Astrocyte (in vitro differentiated cells and primary cell): ENCODE measurements at regions not wholly inside any gene's neighbourhood (a gene's known extent, or its start where the extent isn't known, plus 50 kb on each side); places are given as distances from the start of the nearest gene placed in this dataset.
A peak's percentile ranks its signal among the peaks of the same experiment; 100 is the strongest.

ENCODE experiments used
- DNase-seq: peaks from one replicate; pipeline ENCODE4 v3.0.0-alpha.2; 2010; ENCODE audit warnings: low read depth
- FAIRE-seq: peaks from 2 replicates; lab custom pipeline; 2011; peaks lifted over from hg19 to GRCh38; lab: Jason Lieb, UNC
- H2AFZ ChIP-seq: 2 replicates; pipeline ENCODE4 v1.6.0; 2012; ENCODE audit warnings: low read depth, low read length, inconsistent platforms
- H3K27ac ChIP-seq: 2 replicates; pipeline ENCODE4 v1.5.1; 2011; ENCODE audit warnings: low read depth, low read length, inconsistent platforms
- H3K27me3 ChIP-seq: 2 replicates; pipeline ENCODE4 v1.6.0; 2011; ENCODE audit warnings: low read length, inconsistent platforms; ENCODE audit not compliant: insufficient read depth
- H3K36me3 ChIP-seq: 2 replicates; pipeline ENCODE4 v1.5.1; 2011; ENCODE audit warnings: low read length, inconsistent platforms; ENCODE audit not compliant: insufficient read depth
- H3K4me1 ChIP-seq: 2 replicates; pipeline ENCODE4 v1.5.1; 2011; ENCODE audit warnings: low read length, inconsistent platforms; ENCODE audit not compliant: insufficient read depth
- H3K4me2 ChIP-seq: 2 replicates; pipeline ENCODE4 v1.6.0; 2012; ENCODE audit warnings: low read length, inconsistent platforms
- H3K4me3 ChIP-seq: 2 replicates; pipeline ENCODE4 v1.5.1; 2011; ENCODE audit warnings: low read depth, mild to moderate bottlenecking, low read length, inconsistent platforms; ENCODE audit not compliant: insufficient read depth
- H3K79me2 ChIP-seq: 2 replicates; pipeline ENCODE4 v1.6.0; 2012; ENCODE audit warnings: mild to moderate bottlenecking, low read length, inconsistent platforms; ENCODE audit not compliant: insufficient read depth
- H3K9ac ChIP-seq: 2 replicates; pipeline ENCODE4 v1.6.0; 2012; ENCODE audit warnings: mild to moderate bottlenecking, low read length, inconsistent platforms
- H3K9me3 ChIP-seq: 2 replicates; pipeline ENCODE4 v1.5.1; 2012; ENCODE audit warnings: low read depth, mild to moderate bottlenecking, low read length, inconsistent platforms; ENCODE audit not compliant: insufficient read depth
- H4K20me1 ChIP-seq: 2 replicates; pipeline ENCODE4 v1.6.0; 2012; ENCODE audit warnings: low read length, inconsistent platforms; ENCODE audit not compliant: insufficient read depth
- H3K27ac Mint-ChIP-seq: one replicate; pipeline ENCODE4 v1.8.0; 2021; ENCODE audit warnings: mild to moderate bottlenecking, mixed read lengths; ENCODE audit not compliant: unreplicated experiment
- H3K27me3 Mint-ChIP-seq: one replicate; pipeline ENCODE4 v1.8.0; 2021; ENCODE audit warnings: low read depth, mixed read lengths; ENCODE audit not compliant: unreplicated experiment
- H3K36me3 Mint-ChIP-seq: one replicate; pipeline ENCODE4 v1.8.0; 2021; ENCODE audit warnings: low read depth, mixed read lengths; ENCODE audit not compliant: unreplicated experiment
- H3K4me1 Mint-ChIP-seq: one replicate; pipeline ENCODE4 v1.8.0; 2021; ENCODE audit warnings: low read depth, mixed read lengths; ENCODE audit not compliant: unreplicated experiment
- H3K4me3 Mint-ChIP-seq: one replicate; pipeline ENCODE4 v1.8.0; 2021; ENCODE audit warnings: mild to moderate bottlenecking, moderate library complexity, mixed read lengths; ENCODE audit not compliant: unreplicated experiment
- H3K9me3 Mint-ChIP-seq: one replicate; pipeline ENCODE4 v1.8.0; 2021; ENCODE audit warnings: mild to moderate bottlenecking, mixed read lengths; ENCODE audit not compliant: unreplicated experiment
- EZH2 ChIP-seq: IDR thresholded peaks from 2 replicates; pipeline ENCODE4 v1.6.1; 2012; ENCODE audit warnings: mild to moderate bottlenecking, low read length, inconsistent platforms; ENCODE audit not compliant: insufficient read depth
- TF ChIP-seq, protein P1 (sequence below): IDR thresholded peaks from 2 replicates; pipeline ENCODE4 v1.5.1; 2011; ENCODE audit warnings: low read depth, mild to moderate bottlenecking, inconsistent platforms, low read length, moderate library complexity; ENCODE audit not compliant: insufficient read depth

- peaks cover 43% of the 10 kb centered on the region for H3K4me1 ChIP-seq
- H3K4me2 ChIP-seq = peak overlapping the region; percentile 28
- no peaks in the 10 kb centered on the region for H3K9me3 ChIP-seq
- FAIRE-seq = no peak
- H3K9ac ChIP-seq = peak overlapping the region; percentile 43
- H3K4me3 Mint-ChIP-seq = no peak overlapping the region
- peaks cover 44% of the 10 kb centered on the region for H3K4me1 Mint-ChIP-seq
- DNase-seq = peak; percentile 46
- no peak for TF ChIP-seq EZH2
- TF ChIP-seq, protein P1, sequence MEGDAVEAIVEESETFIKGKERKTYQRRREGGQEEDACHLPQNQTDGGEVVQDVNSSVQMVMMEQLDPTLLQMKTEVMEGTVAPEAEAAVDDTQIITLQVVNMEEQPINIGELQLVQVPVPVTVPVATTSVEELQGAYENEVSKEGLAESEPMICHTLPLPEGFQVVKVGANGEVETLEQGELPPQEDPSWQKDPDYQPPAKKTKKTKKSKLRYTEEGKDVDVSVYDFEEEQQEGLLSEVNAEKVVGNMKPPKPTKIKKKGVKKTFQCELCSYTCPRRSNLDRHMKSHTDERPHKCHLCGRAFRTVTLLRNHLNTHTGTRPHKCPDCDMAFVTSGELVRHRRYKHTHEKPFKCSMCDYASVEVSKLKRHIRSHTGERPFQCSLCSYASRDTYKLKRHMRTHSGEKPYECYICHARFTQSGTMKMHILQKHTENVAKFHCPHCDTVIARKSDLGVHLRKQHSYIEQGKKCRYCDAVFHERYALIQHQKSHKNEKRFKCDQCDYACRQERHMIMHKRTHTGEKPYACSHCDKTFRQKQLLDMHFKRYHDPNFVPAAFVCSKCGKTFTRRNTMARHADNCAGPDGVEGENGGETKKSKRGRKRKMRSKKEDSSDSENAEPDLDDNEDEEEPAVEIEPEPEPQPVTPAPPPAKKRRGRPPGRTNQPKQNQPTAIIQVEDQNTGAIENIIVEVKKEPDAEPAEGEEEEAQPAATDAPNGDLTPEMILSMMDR = no peak
- H3K36me3 Mint-ChIP-seq = peaks cover 8% of the 10 kb centered on the region
- peak overlapping the region; percentile 57 for H3K27ac ChIP-seq
- H3K36me3 ChIP-seq = peaks cover 51% of the 10 kb centered on the region
- H3K4me3 ChIP-seq = no peak overlapping the region
- H4K20me1 ChIP-seq = peaks cover 13% of the 10 kb centered on the region
- H3K79me2 ChIP-seq = peaks cover 69% of the 10 kb centered on the region
- no peaks in the 10 kb centered on the region for H3K27me3 ChIP-seq
- no peaks in the 10 kb centered on the region for H3K9me3 Mint-ChIP-seq
- H3K27me3 Mint-ChIP-seq = no peaks in the 10 kb centered on the region
- H2AFZ ChIP-seq = no peak overlapping the region
- no peak overlapping the region for H3K27ac Mint-ChIP-seq
Observed at GRCh38 chrX:45748369-45748774, 547.7 kb upstream of the DIPK2B start.

- Mint-ChIP-seq H3K9me3 (no peaks in the 10 kb centered on the region), H3K27me3 (no peaks in the 10 kb centered on the region), H3K4me3 (no peak overlapping the region), H3K27ac (no peak overlapping the region), H3K4me1 (peaks cover 46% of the 10 kb centered on the region), H3K36me3 (peaks cover 8% of the 10 kb centered on the region)
- Histone ChIP-seq H3K4me1 (peaks cover 39% of the 10 kb centered on the region), H3K4me3 (no peak overlapping the region), H3K9ac (no peak overlapping the region), H3K9me3 (no peaks in the 10 kb centered on the region), H3K4me2 (peak overlapping the region; percentile 28), H4K20me1 (peaks cover 11% of the 10 kb centered on the region), H3K27ac (peak overlapping the region; percentile 57), H3K79me2 (peaks cover 65% of the 10 kb centered on the region), H2AFZ (no peak overlapping the region), H3K36me3 (peaks cover 49% of the 10 kb centered on the region), H3K27me3 (no peaks in the 10 kb centered on the region)
- FAIRE-seq (peak; percentile 26), DNase-seq (peak; percentile 58)
- TF ChIP-seq, protein P1 = no peak
- no peak for TF ChIP-seq EZH2
Observed at GRCh38 chrX:45747905-45748304, 547.2 kb upstream of the DIPK2B start.

GRCh38 chrX:45745479-45745878 lies 544.8 kb upstream of the DIPK2B start:
- Histone ChIP-seq H3K4me2 (no peak overlapping the region), H4K20me1 (peaks cover 8% of the 10 kb centered on the region), H3K9me3 (no peaks in the 10 kb centered on the region), H3K36me3 (peaks cover 31% of the 10 kb centered on the region), H3K27ac (no peak overlapping the region), H3K9ac (no peak overlapping the region), H3K4me3 (no peak overlapping the region), H3K4me1 (peaks cover 15% of the 10 kb centered on the region), H2AFZ (no peak overlapping the region), H3K27me3 (no peaks in the 10 kb centered on the region), H3K79me2 (peaks cover 41% of the 10 kb centered on the region)
- H3K9me3 Mint-ChIP-seq = no peaks in the 10 kb centered on the region
- H3K27me3 Mint-ChIP-seq = no peaks in the 10 kb centered on the region
- H3K27ac Mint-ChIP-seq = no peak overlapping the region
- H3K36me3 Mint-ChIP-seq = peaks cover 8% of the 10 kb centered on the region
- TF ChIP-seq, protein P1 = no peak
- TF ChIP-seq EZH2 = no peak
- peaks cover 41% of the 10 kb centered on the region for H3K4me1 Mint-ChIP-seq
- H3K4me3 Mint-ChIP-seq = no peak overlapping the region
- peak; percentile 96 for FAIRE-seq
- DNase-seq = peak; percentile 34
